ENCODE measurements at regions not wholly inside any gene's neighbourhood (a gene's known extent, or its start where the extent isn't known, plus 50 kb on each side); places are given as distances from the start of the nearest gene placed in this dataset.

DNA sequence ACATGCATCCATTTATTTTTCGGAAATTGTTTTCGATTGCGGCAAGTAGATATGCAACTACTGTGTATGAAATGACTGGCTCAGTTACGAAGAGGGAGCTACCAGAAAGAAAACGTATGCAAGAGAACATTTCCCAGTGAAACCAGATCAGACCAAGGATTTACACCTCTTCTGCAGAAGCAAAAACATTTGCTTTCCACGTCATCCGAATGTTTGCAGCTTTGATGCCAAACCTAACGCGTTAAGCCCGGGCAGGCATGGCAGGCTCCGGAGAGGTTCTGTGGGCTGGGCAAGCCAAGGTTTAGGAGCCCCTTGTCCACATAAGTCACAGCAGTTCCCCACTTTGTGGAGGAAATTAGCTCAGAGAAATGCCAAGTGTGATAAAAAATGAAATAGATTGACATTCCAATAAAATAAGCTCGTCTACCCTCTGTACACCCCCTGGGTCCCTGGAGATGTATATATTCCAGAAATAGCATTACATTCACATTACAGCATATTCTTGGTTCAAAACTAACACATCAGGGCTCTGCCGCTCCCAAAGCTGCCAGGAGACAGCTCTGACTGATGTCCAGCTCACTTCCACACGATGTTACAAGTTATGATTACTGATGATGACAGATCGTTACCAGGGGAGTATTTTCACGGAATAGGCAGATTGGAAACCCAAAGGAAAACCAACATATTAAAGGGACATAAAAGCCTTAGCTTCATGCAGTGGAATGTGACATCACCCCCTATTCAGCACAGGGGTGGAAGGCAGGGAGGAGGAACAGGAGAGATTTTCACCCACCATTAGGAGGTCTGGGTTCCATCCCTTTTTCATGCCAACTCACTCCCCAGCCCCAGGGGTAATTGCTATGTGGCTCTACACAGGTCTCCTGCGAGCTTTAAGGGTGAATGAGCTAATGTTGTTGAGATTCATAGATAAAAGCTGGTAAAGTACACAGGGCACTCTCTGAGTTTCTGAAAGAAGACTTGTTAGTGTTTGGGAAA is 81.5 kb downstream of the LYZL1 start:
- TF ChIP-seq POLR2A (IDR thresholded peaks at IDR 0.05): no peak
- TF ChIP-seq, protein P1, sequence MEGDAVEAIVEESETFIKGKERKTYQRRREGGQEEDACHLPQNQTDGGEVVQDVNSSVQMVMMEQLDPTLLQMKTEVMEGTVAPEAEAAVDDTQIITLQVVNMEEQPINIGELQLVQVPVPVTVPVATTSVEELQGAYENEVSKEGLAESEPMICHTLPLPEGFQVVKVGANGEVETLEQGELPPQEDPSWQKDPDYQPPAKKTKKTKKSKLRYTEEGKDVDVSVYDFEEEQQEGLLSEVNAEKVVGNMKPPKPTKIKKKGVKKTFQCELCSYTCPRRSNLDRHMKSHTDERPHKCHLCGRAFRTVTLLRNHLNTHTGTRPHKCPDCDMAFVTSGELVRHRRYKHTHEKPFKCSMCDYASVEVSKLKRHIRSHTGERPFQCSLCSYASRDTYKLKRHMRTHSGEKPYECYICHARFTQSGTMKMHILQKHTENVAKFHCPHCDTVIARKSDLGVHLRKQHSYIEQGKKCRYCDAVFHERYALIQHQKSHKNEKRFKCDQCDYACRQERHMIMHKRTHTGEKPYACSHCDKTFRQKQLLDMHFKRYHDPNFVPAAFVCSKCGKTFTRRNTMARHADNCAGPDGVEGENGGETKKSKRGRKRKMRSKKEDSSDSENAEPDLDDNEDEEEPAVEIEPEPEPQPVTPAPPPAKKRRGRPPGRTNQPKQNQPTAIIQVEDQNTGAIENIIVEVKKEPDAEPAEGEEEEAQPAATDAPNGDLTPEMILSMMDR (IDR thresholded peaks at IDR 0.05): no peak
